Right ventricle myocardium inferior (tissue), 1 donor: ENCODE measurements at regions not wholly inside any gene's neighbourhood (a gene's known extent, or its start where the extent isn't known, plus 50 kb on each side); places are given as distances from the start of the nearest gene placed in this dataset.

Experiments used
- ATAC-seq: fragments of 200-7000 bp; cut with Tn5 transposase; one replicate; pipeline ENCODE4 v1.9.1; 2020; ENCODE audit warnings: mild to moderate bottlenecking, moderate library complexity
- DNase-seq: peaks from one replicate; pipeline ENCODE4 v3.0.0; 2021; ENCODE audit errors: missing footprints
- intact Hi-C: fragments of 100-400 bp; cut with DNase I; formaldehyde crosslinking; loops from one replicate; pipeline ENCODE4 v1.11.0; 2022
- donor health status: DM: no; HTN: yes; CAD: no; lungs with severe emphysema.

DNA sequence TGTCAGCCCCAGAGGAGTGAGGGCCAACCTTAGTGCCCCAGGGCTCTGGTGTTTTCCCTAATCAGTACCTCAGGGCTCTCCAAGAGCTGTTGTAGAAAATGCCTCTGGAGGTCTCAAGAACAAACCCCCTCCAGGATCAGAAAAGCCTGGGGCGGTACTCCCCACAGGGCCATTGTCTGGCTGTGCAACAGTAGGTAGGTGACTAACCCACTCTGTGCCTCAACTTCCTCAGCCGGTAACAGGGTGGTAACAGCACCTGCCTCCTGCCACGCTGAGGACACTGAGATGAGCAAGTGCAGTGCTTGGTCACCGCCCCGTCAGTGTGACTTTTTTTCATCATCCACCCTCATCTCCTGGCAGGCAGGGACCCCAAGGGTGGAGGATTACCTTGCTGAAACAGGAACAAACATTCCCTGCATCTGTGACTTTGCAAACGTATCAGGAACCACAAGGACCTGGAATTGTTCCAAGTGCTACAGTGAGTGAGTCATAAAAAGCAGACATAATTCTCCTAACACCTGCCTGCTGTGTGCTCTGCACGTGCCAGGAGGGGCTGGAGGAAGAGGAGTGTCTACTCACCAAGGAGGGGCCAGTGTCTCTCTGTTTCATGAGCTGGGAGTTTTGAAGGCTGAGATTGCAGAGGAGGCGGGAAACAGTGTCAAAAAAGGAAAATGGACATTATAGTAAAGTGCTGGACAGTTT lies 440.8 kb downstream of the NPHP4 start:
- no peak for ATAC-seq
- intact Hi-C loops: no loop called here
- no peak for DNase-seq

DNA sequence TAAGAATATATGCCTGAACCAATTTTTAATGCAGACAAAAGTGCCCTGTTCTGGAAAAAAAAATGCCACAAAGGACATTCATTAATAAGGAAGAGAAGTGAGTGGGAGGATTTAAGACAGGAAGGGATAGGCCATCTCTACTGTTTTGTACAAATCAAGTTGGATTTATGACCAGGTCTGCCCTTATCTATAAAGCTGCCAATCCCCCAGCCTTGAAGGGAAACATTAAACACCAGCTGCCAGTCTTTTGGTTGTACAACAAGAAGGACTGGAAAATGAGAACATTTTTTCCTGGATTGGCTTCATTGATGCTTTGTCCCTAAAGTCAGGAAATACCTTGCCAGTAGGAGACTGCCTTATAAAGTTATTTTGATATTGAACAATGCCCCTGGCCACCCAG lies 444.0 kb downstream of the NPHP4 start:
- intact Hi-C loops: no loop called here
- ATAC-seq: no peak
- DNase-seq: no peak

DNA sequence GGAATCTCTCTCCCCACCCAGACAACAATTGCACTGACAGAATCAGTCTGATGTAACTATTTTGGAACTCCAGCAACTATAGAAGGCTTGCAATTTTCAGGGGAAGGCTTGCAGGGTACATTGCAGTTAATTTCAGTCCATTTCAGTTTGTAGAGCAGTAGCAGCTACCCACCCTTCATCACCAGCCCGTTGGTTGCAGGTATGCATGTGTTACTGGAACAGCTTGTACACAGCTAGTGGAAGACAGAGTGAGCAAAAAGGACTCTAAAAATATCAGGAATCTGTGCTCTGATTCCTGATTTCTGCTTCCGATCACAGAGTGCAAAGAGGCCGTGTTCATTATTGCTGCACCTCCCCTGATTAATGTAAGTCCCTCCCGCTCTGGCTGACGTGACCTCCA lies 449.0 kb downstream of the NPHP4 start:
- ATAC-seq (no peak), DNase-seq (no peak)
- intact Hi-C loops: no loop called here

DNA sequence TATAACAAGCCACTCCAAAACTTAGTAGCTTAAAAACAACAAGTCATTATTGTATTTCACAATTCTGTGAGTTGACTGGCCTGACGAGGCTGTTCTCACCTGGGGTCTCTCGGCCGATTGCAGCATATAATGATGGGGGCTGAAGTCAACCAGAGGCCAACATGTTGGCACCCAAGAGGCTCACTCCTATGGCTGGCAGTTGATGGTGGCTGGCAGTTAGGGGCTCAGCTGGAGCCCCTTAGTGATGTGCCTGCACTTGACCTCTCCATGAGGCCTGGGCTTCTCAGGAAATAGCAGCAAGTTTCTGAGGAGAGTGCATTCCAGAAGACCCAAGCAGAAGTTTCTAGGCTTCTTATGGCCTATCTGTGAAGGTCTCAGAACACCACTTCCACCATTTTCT lies 459.4 kb downstream of the NPHP4 start:
- no peak for DNase-seq
- intact Hi-C loops: no loop called here
- no peak for ATAC-seq

DNA sequence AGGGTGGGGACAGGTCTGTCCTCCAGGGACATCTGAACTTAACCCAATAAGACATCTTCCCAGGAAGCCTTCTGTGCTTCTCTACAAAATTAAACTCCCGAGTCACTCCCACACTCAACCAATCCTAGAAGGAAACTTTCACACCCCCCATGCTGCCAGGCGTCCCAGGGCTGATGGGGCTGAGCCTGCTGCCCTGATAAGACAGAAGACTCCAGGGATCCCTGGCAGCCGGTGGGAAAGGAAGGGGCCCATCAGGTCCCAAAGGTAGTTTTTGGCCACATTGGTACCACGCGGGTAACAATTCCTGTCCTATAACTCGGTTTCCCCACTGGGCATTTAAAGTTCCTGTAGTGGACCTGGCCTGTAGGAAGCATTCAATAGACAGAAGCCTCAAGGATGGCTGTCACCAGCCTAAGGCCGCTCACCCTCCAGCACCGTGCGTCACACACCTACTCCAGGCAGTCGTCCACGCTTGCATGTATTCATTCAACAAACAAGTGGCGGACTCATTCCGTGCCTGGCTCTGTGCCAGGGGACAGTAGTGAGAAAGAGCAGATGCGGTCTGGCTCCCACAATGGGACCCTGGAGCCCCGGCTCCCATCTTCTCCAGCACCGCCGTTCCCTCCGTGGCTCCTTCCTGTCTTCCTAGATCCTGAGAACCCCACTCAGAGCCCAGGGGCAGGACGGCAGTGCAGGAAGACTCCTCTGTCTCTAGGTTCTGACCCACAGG lies 465.2 kb downstream of the NPHP4 start:
- DNase-seq (no peak), ATAC-seq (no peak)
- intact Hi-C loops: no loop called here

DNA sequence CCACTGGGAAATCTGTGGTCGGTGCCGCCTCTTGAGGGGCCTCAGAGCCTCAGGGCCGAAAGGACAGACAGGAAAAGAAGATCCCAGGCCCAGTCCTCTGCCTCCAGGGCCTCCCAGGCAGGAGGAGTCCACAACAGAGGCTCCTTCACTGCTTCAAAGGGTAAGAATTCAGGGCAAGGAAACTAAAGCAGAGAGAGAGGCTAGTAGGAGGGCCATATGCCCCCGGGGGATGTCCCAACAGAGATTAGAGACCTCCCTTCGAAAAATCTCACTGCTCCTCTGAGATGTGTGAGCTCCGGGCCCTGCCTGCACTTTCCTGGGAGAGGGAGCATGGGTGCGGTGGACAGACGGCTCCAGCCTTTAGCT lies 465.9 kb downstream of the NPHP4 start:
- no peak for ATAC-seq

DNA sequence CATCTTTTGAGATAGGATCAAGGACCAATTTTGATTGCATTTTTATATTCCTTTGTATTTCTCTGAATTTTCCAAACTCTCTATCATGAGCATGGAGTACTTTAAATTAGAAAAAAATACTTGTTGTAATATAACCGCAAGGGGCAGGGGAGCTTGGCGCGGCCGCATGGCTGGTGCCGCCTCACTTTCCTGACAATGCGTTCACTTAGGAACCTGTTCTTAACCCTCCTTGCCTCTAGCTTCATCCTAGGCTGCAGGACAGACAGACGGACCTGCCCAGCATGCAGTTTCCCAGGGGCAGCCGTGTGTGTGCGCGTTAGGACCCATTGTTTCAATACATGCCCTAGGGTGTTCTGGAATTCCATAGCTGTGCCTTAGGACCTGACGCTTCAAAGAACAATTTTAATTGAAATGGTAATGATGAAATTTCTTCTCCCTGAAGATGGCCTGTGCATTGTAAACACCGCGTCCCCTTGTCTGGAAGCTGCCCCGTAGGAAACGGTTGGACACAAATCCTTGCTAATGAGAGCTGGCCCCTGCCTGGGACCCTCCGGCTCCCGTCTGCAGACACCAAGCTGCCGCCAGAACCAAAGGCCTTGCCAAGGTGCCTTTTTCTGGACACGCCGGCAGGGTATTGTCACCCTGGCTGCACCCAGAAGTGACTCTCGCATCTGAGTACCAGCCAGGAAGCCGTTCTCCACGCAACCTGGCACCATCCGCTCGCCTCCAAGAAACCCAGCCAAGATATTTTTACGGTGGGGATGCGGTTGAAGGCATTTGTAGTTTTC lies 466.4 kb downstream of the NPHP4 start:
- DNase-seq (no peak), ATAC-seq (no peak)
- intact Hi-C loops: no loop called here

More for the DNA sequence above, 465.9 kb downstream of the NPHP4 start:
- DNase-seq: no peak
- intact Hi-C loops: no loop called here

DNA sequence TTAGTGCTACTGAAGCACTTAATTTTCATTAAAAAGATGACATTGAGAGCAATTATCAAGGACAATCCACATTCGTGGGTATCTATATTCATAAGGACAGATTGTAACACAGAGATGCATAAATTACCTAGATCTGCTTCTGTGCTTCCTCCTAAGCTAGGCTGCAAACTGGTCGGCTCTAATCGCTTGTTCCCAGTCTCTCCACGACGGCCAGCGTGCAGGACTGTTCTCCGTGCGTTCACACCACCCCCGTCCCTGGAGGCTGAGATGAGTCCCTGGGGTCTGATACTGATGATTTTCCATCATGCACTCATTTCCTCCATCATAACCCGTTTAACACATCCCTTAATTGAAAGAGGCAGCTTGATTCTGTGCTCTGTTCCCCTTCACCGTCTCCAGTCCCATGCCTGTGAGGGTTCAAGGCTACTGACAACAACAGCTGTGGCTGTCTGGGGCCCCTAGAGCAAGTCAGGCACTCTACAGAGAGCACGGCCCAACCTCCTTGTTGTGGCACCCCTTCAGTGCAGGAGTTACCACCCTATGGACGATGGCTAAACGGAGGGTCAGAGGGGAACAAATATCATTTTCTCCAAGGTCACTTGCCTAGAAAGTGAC lies 469.6 kb downstream of the NPHP4 start:
- DNase-seq: no peak
- intact Hi-C loops: no loop called here
- ATAC-seq: no peak

DNA sequence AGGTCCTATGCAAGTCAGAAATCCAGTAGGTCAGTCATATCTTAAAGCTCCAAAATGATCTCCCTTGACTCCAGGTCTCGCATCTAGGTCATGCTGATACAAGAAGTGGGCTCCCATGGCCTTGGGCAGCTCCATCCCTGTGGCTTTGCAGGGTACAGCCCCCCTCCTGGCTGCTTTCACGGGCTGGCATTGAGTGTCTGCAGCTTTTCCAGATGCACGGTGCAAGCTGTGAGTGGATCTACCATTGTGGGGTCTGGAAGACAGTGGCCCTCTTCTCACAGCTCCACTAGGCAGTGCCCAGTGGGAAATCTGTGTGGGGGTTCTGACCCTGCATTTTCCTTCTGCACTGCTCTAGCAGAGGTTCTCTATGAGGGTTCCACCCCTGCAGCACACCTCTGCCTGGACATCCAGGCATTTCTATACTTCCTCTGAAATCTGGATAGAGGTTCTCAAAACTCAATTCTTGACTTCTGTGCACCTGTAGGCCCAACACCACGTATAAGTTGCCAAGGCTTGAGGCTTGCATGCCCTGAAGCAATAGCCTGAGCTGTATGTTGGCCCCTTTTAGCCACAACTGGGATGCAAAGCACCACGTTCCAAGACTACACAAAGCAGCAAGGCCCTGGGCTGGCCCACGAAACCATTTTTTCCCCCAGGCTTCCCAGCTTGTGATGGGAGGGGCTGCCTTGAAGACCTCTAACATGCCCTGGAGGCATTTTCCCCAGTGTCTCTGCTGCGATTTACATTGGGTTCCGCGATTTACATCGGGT lies 472.7 kb downstream of the NPHP4 start:
- DNase-seq: no peak
- intact Hi-C loops: no loop called here
- no peak for ATAC-seq

DNA sequence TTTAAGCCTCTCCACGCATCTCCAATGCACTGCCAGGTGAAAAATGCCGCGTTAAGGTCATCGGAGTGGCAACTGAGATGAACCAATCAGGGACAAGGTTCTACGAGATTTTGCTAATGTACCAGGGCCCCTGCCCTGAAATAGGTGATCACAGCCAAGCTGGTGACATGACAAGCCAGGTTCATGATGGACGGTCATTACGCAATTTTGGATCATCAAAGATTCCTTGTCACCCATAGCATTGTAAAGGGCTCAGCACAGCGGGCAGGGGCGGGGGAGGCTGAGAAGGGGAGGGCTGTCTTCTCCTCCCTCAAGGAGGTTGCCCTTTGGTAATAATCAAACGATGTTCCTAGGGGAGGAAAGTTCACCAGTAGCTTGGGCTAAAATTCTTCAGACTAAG lies 475.5 kb downstream of the NPHP4 start:
- ATAC-seq (no peak), DNase-seq (no peak)
- intact Hi-C loops: no loop called here

DNA sequence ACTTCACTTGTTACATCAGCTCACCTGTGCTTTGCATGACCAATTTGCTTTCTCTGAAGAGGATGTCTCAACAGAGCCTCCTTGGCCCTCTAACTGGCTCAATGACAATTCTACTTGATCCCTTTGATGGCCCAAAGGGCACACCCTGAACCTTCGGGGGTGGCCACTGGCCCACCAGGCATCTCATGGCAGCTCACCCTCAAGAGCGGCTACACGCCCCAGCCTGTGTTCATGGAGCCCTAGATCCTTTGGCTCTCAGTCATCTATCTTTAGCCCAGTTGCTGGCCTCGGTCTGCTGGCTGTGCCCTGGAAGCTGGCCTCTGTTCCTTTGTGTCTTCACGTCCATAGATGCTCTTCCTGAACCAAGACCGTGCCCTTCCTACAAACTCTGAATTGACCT lies 476.7 kb downstream of the NPHP4 start:
- DNase-seq: no peak
- ATAC-seq: no peak
- intact Hi-C loops: no loop called here

DNA sequence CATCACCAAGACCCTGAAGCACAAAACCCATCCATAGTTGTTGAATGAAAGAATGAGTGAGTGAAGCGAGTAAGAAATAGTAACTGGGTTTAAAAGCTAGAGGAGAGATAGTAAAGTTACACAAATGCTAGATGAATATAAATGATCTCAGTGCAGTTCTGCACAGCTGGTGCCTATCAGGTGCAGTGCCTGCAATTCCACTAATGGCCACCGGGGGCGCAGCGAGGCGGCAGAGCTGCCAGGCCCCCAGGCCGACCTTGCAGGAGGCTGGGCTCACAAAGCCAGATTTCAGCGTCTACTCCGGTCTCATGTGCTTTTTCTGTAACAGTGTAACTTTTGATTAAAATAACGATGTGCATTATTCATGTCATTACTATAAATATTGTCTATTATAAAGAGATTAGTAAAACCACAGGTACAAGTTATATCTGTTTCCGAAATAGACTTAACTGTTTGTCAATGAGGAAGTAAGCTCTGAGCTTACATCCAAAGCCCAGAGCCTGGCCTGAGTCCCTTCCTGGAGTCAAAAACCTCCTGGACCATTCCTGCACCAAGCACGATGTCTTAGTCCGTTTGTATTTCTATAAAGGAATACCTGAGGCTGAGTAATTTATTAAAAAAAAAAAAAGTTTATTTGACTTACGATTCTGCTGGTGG lies 477.6 kb downstream of the NPHP4 start:
- ATAC-seq (peak; percentile 48), DNase-seq (peak; percentile 84)
- intact Hi-C loops: loop anchor here (5.0 kb wide), 2 partner anchors 403 to 463 kb away; no protein-coding TSS in a partner anchor

DNA sequence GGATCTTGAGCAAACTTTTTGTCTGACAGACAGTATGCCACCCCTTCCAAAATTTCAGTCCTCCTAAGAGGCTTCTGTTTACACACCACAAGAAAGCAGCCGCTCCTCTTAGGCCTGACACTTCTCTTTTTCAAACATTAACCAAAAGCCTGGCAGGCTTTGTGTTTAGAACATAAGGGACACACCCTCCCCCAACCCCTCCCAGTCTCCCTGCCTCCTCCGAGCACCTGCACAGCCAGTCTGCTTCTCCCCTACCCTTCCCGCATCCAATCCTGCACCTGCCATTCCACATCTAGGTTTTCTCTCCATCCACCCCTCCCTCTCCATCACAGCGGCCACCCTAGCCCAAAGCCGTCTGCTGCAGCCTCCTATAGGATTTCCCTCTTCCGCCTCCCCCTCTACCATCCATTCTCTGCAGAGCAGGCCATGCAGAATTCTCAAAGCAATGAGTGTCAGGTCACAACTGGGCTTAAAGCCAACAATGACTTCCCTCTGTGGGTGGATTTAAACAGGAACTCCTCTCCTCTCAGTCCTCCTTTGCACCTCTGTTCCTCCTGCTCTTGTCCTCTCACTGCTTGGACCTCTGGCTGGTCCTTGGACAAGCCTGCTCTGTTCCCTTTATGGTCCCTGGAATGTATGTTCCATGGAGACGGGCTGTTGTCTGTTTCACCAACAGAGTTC lies 478.2 kb downstream of the NPHP4 start:
- no peak for DNase-seq
- intact Hi-C loops: loop anchor here (5.0 kb wide), 2 partner anchors 403 to 463 kb away; no protein-coding TSS in a partner anchor

DNA sequence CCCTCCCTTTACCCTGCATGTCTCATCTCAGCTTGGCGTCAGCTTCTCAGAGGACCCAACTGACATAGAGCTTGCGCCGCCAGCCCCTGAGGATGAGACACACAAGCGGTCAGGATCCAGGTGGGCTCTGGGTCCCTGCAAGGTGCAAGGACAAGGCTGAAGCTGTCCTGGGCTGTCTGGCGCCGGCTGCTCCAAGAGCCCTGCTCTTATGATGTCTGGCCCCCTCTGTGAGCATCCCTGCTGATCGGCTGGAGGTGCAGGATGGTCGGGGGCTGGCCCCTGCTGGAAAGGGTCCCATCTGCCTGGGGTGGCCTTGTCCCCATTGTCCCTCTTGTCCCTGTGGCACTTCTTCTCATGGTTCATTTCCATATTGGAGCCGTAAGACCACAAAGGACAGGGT lies 479.0 kb downstream of the NPHP4 start:
- DNase-seq (no peak), ATAC-seq (no peak)
- intact Hi-C loops: loop anchor here (5.0 kb wide), 2 partner anchors 404 to 464 kb away; no protein-coding TSS in a partner anchor

More for the DNA sequence above, 478.2 kb downstream of the NPHP4 start:
- no peak for ATAC-seq

DNA sequence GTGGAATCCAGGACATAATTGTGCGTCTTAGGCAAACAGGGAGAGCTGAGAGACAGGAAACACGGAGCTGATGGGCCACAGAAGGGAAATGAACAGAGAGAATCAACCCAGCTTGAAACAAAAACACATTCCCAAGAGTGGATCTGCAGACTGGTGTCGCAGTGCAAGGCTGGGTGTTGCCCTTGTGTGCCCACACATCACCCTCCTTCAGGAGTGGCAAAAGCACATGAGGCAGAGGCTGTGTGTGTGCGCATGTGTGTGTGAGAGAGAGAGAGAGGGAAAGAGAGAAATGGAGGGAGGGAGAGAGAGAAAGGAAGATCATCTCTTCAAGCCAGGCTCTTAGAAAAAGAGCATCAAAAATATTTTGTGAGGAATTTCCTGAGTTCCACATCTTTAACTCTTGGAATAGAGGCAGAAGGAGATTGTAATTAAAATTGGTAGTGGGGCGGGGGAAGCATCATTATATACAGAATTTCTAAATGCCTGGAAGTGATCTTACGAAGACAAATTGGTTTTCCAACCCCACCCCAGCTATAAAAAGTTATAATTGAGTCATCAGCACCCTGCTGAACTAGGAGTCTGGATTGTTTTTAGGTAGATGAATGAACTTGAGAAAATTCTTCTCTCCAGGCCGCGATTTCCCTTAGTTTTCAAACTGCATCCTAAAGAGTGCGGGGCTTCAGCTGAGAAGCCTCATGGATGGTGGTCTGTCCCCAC lies 480.7 kb downstream of the NPHP4 start:
- DNase-seq (no peak), ATAC-seq (no peak)
- intact Hi-C loops: loop anchor here (5.0 kb wide), 2 partner anchors 406 to 466 kb away; no protein-coding TSS in a partner anchor

DNA sequence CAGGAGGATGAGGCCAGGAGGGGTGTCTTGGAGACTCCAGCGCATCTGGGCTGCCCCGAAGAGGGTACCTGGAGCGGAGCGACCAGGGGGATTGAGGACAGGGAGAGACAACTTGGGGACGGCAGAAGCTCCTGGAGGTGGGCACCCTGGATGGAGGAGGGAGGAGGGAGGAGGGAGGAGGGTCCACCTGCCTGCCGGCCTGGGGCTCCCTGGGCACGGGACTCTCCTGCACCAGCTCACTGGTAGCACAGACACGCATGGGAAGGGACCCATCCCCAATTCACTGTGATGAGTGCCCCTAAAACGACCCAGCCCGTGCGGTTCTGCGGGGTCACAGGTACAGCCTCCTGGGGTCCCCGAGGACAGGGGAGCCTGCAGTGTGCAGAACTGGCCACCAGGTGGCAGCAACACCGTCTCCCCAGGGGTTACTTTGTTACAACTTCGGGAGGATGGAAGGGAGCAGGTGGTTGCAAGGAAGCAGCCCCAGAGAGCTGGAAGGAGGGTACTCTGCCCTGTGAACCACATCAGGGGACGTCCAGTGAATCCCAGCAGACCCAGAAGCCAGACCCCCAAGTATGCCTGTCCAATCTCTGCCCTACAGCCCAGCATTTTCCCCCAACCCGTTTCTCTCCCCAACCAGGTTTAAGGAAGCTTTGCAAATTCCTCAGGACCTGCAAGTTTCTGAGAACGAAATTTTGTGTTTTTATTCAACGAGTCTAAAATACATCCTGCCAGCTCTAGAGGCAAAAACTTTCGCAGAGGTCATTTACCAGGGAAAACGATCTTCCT lies 482.4 kb downstream of the NPHP4 start:
- intact Hi-C loops: loop anchor here (2.0 to 5.0 kb wide), 3 partner anchors 235 to 467 kb away; no protein-coding TSS in a partner anchor
- peak; percentile 52 for ATAC-seq
- DNase-seq: no peak
